ENCODE measurements at regions not wholly inside any gene's neighbourhood (a gene's known extent, or its start where the extent isn't known, plus 50 kb on each side); places are given as distances from the start of the nearest gene placed in this dataset.

DNA sequence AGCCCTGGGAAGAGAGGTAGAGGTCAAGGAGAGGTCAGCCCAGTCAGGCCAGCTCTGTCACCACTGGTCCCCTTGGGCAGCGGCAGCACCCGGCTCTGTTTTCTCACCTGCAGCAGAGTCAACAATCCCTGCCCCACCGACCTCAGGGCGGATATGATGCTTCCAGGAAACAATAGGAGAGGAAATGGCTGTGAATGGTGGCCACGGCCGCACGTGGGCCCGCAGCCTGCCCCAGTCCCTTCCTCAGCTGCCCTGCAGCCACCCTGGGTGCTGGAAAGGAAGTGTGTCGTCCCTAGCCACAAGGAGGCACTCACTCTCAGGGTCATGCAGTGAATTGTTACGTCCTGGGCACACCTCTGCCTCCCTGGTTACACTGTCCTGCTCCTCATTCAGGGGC is 92.5 kb upstream of the ENPP6 start:
- DNase-seq (ENCODE audit: low read depth), result no peak

DNA sequence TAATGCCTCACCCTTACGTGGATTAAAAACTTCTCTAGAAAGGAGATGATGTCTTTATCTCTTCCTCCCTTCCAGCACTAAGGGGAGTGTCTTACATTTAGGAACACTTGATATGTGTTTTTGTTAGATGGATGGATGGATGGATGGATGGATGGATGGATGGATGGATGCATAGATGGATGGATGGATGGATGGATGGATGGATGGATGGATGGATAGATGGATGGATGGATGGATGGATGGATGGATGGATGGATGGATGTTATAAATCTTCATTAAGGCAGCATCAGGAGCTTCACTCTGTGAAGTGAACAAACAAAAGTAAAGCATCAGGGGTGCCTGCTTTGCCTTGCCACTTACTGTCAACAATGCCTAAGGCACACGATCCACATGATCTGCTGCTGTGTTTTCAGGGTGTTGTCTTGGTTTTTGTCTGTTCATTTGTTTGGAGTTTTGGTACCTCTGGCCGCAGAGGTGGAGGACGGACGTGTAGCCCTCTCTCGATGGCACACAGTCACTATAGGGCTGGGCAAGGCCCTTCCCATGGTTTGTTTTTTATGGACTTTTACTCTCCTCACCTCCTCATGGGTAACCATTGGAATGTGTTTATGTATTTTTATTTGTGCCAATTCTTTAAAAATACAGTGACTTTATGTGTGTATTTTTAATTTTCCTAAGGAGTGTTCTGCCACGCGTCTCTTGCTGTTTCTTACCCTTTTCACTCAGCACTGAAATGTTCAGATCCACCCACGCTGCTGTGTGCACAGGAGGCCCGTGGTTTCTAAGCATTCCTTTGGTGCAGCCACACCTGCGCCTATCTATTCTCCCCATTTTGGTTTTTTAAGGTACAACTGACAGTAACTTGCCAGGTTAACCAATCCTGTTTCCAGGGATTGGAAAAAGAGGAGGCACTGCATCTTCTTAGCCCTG is 91.8 kb upstream of the ENPP6 start:
- DNase-seq (ENCODE audit: low read depth), result peak; percentile 38

DNA sequence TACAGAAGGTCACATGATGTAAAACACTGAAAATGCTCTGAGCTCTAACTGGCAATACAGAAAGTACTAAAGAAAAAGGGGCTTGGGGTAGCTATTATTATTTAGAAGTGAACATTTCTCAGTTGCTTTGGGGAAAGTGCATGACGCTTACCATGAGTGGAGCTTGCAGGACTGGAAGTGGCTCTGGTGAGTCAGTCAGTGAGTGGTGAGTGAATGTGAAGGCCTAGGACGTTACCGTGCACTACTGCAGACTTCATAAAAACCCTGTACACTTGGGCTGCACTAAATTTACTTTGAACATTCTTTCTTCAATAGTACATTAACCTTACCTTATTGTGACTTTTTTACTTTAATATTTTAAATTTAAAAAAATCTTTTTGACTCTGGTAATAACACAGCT is 89.3 kb upstream of the ENPP6 start:
- no peak for DNase-seq (ENCODE audit: low read depth)

GRCh38 chr4:184306470-184306869 is 88.8 kb upstream of the ENPP6 start:
- no peak for DNase-seq (ENCODE audit: low read depth)

DNA sequence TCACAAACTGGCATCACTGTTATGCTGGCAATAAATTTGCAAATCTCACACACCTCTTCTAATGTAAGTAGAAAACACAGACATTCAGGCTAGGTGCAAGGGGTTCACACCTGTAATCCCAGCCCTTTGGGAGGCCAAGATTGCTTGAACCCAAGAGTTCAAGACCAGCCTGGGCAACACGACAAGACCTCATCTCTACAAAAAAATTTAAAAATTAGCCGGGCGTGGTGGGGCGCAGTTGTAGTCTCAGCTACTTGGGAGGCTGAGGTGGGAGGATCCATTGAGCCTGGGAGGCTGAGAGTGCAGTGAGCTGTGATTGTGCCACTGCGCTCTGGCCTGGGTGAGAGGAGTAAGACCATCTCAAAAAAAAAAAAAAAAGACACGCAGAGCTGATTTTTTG is 83.1 kb upstream of the ENPP6 start:
- no peak for DNase-seq (ENCODE audit: low read depth)

DNA sequence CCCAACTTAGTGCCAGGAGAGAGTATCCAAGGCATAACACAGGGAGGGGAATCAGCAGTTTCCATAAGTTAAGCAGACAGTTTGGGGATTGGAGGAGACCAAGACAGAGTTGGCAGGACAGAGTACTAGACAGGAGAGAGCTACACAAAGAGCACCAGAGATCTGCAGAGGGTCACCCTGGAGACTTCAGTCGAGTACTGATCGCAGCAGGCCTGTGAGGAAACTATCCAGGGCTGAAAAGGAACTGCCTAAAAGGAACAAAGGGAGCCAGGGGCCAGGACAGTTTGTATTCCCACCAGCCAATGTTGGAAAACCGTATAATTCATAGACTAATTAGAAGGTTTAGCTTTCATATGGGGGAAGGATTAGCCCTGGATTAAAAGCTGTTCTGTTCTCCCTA is 80.6 kb upstream of the ENPP6 start:
- no peak for DNase-seq (ENCODE audit: low read depth)

DNA sequence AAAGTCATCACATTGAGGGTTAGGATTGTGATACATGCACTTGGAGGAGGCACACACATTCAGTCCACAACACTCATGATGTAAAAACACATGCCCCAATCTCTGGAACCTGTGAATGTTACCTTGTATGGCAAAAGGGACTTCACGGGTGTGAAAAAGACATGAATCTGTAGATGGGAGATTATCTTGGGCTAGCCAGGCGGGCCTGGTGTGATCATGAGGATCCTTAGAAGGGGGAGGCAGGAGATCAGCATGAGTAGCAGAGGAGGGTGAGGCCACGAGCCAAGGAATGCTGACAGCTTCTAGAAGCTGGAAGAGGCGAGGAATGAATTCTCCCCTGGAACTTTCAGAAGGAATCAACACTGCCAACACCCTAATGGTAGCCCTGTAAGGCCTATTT is 77.5 kb upstream of the ENPP6 start:
- no peak for DNase-seq (ENCODE audit: low read depth)

DNA sequence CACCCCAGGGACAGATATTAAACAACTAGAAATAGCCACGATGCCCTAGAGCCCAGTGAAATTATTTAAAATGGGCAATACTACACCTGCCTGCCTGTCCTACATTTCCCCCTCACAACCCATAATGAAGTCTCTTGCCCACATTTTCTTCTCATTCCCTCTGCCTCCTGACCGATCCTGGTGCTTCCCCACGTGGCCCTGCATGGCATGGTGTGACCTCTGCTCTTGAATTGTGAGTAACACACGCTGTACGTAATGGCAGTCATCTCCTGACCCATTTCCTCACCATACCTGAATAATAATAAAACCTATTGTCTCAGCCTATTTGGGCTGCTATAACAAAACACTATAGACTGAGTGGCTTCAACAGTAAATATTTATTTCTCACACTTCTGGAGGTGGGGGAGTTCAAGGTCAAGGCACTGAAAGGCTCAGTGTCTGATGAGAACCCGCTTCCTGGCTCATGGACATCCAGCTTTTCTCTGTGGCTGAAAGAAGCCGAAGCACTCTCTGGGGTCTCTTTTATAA is 77.0 kb upstream of the ENPP6 start:
- DNase-seq (ENCODE audit: low read depth), result no peak

DNA sequence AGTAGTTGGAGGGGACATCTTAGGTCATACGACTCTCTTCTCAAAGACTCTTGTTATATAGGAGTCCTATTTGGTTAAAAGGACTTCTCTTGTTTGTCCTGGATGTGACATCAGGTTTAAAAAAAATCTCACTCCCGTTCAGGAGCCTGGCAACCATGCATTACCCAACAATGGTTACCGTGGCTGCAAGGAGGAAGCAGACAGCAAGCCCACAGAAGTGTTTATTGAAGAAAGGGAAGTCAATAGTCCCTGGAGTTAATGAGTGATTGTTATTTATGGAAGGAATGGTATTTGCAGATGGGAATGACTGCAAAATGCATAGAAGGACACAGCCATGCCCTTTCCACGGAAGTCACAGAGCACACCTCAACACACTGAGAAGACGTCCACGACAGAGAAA is 75.9 kb upstream of the ENPP6 start:
- DNase-seq (ENCODE audit: low read depth), result no peak

GRCh38 chr4:184292877-184293276 is 75.2 kb upstream of the ENPP6 start:
- DNase-seq (ENCODE audit: low read depth), result no peak

DNA sequence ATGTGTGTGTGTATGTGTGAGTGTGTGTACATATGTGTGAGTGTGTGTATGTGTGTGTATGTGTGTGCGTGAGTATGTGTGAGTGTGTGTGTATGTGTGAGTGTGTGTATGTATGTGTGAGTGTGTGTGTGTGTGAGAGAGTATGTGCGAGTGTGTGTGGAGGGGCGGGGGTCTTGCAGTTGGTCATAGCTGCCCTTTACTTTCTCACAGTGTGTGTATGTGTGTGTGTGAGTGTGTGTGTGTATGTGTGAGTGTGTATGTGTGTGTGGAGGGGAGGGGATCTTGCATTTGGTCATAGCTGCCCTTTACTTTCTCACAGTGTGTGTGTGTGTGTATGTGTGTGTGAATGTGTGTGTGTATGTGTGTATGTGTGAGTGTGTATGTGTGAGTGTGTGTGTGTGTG is 74.8 kb upstream of the ENPP6 start:
- no peak for DNase-seq (ENCODE audit: low read depth)

DNA sequence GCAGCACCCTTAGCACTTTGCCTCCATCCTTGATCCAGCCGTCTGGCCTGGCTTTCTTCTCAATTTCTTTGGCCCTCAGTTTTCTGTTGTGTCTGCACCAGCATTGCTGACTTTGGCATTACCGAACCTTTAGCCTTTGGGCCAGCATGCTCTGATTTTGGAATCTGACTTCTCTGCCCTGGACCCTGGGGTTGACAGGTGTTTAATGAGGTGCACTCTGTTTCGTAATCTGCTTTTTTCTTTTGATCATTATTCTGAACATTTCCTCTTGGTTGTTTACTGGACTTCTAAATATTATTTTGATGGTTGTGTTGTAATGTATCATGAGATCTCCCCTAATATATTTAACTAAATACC is 71.5 kb upstream of the ENPP6 start:
- DNase-seq (ENCODE audit: low read depth), result no peak

GRCh38 chr4:184288451-184289178 is 70.9 kb upstream of the ENPP6 start:
- DNase-seq (ENCODE audit: low read depth), result no peak

DNA sequence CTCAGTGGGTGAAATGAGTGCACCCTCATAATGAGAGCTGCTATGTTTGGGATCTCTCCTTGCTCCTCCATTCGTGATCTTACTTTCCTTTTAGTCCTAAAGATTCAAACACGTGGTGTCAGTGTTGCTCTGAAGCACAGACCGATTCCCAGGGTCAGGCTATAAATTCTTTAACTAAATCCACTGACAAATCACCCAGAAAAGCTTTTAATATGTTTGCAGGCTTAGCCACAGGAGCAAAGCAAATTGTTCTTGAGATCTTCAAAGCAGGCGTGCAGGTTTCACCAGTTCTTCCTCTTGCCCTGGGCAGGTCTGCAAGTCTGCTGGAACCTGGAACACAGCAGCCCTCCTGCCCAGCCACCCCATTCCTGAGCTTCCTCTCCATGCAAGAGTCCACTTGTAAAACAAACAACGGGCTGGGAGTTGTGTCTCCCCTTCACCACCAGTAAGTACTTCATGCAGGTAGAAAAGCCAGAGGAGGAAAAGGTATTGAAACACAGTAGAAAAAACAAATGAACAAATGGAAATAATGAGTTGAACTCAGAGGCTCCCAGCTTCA is 70.1 kb upstream of the ENPP6 start:
- DNase-seq (ENCODE audit: low read depth), result no peak

DNA sequence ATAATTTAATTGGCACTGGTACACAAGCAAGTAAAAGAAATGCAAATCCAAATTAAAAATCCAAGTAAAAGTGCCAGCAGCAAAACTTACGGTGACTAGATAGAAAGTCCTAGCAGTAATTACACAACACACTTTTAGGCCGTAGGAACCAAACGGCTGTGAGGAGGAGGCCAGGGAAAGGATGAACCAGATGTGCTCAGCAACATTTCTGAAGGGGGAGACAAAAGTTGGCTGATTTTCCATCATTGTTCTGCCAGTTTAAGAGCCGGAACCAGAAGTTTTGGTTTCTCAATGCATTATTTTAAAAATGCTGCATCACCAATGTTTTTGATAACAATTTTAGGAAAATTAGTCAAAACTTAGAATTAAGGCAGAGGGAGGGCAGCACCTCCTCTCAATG is 68.7 kb upstream of the ENPP6 start:
- DNase-seq (ENCODE audit: low read depth), result no peak

GRCh38 chr4:184284742-184285141 is 67.1 kb upstream of the ENPP6 start:
- no peak for DNase-seq (ENCODE audit: low read depth)

DNA sequence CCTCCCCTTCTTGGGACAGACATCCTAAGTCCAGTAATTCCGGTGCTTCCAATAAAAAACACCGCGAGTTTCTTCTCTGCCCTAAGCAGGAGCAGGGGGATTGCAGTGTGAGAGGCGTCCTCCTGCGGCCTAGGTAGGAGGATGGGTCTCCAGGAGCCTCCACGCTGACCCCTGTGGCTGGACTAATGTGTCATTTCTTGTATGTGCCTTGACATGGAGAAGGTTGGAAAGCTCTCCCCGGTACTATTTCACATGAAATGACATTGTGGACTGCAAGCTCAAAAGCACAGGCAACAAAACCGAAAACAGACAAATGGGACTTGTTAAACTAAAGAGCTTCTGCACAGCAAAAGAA is 66.6 kb upstream of the ENPP6 start:
- no peak for DNase-seq (ENCODE audit: low read depth)

DNA sequence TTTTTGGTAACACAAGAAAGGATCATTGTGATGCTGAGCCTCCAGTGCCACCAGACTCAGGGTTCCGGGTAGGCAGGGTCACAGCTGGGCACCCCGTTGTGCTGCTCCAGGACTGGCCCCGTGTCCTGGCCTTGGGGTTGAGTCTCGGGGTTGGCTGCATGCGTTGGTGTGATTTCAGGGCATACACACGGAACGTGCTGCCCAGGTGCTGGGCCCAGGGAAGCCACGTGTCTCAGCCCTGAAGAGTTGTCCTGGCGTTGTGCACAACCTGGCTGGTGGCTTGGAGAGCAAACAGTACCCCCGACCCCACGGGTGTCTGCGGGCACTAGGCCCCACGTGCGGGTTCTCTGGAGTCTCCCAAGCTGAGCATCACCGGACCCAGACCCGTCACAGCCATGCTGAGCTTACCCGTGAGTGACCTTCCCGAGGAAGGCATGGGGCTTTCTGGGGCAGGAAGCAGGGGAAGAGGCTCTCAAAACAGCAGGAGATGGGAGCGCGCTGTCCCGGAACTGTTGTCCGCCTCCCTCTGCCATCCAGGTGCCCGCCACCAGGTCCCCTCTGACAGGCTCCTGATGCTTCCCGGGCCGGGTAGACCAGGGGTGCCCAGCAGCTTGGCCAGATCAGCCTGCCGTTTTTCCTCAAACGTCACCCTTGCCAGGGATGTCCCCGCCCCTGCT is 66.1 kb upstream of the ENPP6 start:
- no peak for DNase-seq (ENCODE audit: low read depth)

DNA sequence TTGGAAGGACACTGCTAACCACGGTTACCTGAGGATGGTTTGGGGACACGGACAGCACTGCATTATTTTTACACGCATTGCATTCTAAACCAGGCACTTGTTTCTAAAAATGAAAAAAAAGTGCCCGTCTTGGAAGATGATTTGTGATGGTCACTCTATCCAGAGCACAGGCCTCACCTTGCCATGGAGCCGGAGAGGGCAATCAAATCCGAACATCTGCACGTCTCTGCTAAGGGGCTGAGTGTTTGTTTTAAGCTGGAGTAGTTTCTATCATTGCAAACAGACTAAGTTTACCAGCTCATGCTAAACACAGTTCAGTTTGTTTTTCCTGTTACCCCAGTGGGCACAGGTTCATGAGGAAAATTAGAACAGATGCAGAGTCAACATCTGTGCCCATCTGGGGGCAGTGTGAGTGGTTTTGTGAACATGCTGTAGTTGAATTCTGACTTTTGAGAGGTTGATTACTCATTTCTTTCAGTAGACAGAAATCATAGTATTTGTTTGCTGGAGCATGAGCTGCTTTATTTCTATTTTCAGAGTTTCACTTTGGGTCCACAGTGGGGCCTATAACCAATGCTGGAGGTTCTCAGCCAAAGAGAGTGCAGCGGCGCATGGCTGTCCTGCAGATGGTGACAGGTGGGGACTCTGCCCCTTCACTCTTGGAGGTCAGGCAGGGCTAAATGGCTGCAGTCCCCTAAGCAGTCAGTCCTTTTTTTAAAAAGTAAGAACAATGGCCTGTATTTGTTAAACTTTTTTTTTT is 65.4 kb upstream of the ENPP6 start:
- no peak for DNase-seq (ENCODE audit: low read depth)

DNA sequence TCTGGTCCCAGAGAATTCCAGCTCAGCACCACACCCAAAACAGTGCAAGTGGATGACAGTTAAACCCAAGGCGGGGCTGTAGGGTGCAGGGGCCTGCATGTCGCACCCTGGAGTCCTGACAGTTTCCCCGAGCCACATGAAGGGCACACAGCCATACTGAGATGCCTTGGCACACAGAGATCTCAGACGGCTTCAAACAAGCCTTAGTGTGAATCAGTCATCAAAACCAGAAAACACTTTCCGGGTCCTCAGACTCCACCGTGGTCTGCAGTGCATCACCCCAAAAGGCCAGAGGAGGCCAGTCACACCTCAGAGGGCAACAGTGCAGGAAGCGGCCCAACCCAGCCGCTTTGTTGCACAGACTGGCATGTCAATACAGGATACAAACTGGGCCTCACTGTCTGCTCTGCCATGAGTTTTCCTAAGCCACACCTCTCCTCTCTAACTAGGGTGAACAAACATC is 64.6 kb upstream of the ENPP6 start:
- DNase-seq (ENCODE audit: low read depth), result peak; percentile 59

GRCh38 chr4:184281231-184282139 is 63.8 kb upstream of the ENPP6 start:
- DNase-seq (ENCODE audit: low read depth), result no peak

All from activated T-cell treated with anti-CD3 and anti-CD28 coated beads for 48 hours (primary cell).